GM18519 (cell line): ENCODE measurements at regions not wholly inside any gene's neighbourhood (a gene's known extent, or its start where the extent isn't known, plus 50 kb on each side); places are given as distances from the start of the nearest gene placed in this dataset.

Experiments used
- ATAC-seq: cut with Tn5 transposase; IDR thresholded peaks from one replicate; pipeline ENCODE4 v1.9.1; 2021; ENCODE audit warnings: mild to moderate bottlenecking, moderate library complexity; ENCODE audit not compliant: unreplicated experiment, low FRiP score

- no peak for ATAC-seq
Observed at GRCh38 chr6:74956559-74957428, 249.1 kb downstream of the COL12A1 start.

GRCh38 chr6:74953708-74954107 is 252.1 kb downstream of the COL12A1 start:
- ATAC-seq, result no peak

DNA sequence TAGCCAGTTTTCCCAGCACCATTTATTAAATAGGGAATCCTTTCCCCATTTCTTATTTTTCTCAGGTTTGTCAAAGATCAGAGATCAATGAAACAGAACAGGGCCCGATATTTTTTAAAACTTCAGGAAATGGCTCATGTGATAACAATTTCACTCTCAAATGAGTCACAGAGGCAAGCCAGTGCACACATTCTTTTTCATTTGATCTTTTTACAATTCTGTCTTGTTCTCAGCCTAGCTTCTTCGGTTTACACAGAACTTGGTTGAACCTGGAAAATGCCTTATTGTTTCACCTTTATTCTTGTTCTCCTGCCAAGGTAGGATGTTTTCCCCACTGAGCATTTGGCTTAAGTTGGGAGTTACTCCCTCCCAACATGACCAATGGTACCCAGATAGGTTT is 258.9 kb downstream of the COL12A1 start:
- no peak for ATAC-seq

DNA sequence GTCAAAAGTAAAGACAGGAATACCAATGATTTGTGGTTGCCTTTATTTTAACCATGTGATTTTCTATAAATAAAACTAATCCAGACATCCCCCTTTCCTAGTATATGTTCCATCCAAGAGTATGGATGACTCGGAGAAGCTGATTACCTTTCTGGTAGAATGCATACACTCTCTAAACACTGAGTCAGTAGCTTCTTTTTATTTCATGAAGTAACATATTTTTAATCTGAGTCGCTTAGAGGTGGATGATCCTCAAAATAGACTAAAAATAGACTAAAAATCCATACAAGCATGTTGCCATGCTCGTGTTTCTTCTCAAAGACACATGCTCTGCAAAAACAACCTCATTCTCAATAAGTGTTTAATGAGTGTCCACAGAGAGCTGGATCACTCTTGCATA is 263.7 kb downstream of the COL12A1 start:
- ATAC-seq, result no peak

DNA sequence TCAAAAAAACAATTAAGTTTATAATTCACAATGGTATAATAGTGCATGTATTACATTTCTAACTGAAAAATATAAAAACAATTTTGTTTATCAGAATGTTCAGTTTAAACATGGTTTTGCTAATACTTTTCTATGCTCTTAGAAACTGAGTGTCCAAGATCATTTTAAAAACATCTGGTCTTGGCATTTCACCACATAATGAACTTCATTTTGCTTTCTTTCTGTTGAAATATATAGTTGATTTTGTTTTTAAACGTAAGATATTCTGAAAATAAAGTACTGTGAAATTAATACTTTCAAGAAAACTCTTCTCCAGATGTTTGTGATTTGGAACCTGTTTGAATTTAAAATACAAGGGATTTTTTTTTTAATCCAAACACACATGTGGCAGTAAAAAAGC is 264.4 kb downstream of the COL12A1 start:
- no peak for ATAC-seq

DNA sequence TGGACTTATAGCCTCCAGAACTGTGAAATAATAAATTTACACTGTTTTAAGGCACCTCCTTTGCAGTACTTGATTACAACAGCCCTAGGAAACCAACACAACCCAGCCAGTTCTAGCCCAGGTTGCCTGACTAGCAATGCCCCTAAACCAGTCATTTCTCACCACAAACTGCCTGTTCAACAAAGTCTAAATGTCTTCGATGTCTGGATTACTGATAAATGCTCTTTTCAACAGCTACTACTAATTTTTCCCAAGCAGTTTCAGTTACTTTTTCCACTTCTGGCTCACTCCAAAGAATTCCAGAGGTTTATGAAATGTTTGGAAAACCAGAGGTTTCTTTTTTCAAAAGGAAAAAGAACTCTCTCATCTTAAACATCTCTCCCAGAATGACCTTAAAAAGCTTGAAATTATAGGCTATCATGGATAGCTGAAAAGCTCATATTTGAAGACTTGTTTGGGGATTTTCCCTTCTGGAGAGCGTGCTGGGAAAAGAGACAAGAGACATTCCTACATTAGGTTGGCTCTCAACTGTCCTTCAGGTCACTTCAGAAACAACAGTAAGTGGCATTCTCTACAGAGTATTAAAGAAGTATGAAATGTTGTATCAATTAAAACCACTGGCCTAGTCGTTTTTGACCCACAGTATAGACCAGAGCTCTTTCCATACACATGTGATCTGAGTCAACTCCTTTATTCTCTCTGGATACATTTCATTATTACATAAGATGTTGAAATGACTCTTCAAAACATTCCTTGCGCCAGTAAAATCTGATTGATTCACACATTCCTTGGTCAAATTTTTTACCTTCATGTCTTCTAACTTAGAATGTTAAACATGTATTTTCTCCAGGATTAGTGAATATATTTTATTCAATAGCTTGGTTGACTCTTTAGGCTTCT is 265.9 kb downstream of the COL12A1 start:
- ATAC-seq, result no peak

DNA sequence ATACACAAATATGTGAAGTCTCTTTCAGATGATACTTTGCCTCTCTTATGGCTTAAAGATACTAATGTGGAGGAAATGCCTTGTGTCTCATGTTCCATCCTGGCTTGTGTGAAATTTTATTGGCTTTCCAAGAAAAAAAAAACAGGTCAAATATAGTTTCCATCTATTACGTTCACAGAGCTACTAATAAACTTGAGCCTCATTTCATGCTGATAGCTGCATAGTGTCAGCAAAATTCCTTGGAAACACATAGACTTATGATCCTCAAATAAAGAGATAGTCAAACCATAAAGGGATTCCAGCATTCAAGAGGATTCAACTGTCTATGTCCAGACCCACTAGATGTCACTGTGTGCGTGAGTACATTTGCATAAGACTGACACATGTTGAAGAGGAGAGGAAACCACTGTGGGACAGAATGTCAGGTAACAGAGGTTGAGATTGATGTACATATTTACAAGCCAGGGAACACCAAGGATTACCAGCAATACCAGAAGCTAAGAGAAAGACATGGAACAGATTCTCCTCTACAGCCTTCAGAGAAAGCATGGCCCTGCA is 266.6 kb downstream of the COL12A1 start:
- no peak for ATAC-seq

DNA sequence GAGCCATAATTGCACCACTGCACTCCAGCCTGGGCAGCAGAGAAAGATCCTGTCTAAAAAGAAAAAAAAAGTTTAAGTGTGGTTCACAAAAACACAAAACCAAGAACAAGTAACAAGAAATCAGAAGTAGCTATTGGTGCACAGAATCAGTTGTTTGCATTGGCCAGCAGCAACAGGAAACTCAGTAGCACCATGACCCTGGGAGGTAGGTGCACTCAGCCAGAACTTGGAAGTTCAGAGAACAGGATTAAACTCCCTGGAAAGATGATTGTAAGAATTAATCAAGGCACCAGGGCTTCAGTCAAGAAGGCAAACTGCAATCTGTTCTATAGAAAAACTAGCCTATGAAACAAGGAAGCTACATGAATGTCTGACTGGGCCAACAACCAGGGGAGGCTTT is 267.9 kb downstream of the COL12A1 start:
- ATAC-seq, result no peak

DNA sequence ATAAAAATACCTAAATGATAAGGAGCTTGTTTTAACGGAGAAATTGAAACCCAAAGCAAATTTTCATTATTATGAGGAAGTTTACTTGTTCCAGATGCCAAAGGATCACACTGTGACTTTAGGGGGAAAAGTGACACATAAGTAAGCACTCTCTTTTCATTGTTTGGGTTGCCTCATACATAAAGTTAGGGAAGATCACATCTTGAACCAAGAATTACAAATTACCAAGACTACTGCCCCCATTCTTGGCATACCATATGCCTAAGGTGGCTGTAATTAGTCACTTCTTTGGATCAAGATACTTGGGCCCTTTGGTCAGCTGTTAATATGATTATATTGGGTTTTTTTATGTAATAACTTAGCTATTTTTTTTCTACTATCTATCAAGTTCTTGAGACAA is 269.0 kb downstream of the COL12A1 start:
- ATAC-seq, result no peak

- no peak for ATAC-seq
Observed at GRCh38 chr6:74932232-74932888, 273.5 kb downstream of the COL12A1 start.

- ATAC-seq, result no peak
Observed at GRCh38 chr6:74931558-74931957, 274.3 kb downstream of the COL12A1 start.

DNA sequence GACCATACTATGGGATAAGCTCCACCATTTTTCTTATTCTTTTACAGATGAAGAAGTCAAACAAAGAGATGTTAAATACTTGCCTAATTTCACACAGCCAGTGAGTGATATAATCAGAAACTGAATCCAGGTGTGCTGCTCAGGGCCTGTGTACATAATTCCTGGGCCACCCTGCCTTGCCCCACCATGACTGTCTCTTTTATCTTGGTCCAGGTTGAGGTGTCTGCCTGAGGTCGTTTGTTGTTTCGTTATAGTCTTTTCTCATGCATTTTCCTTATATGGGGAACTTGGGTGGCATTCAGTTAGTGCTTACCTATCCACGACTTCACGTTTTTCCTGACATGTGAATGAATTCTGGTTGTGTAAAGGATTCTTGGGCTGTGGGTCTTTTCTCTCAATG is 277.6 kb downstream of the COL12A1 start:
- no peak for ATAC-seq

DNA sequence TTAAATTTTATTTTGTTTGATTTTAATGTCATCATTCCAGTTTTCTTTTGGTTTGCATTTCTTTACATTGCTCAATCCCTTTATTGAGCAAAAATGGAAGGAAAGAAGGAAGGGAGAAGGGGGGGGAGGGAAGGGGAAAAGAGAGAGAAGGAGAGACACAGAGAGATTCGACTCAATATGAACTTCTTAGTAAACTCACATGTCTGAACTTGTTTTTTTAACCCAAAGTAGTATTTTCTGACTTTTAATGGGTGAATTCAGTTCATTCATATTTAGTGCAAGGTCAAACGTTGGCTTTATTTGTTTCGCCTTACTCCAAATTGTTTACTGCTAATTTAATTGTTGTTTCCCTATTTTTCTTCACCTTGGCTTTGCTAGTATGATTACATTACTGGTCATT is 278.6 kb downstream of the COL12A1 start:
- no peak for ATAC-seq

- ATAC-seq, result peak; percentile 72
Observed at GRCh38 chr6:74925683-74926082, 280.2 kb downstream of the COL12A1 start.

GRCh38 chr6:74914888-74915287 is 291.0 kb downstream of the COL12A1 start:
- no peak for ATAC-seq

GRCh38 chr6:74912234-74912633 is 293.6 kb downstream of the COL12A1 start:
- no peak for ATAC-seq

GRCh38 chr6:74902846-74903245 is 303.0 kb downstream of the COL12A1 start:
- ATAC-seq, result no peak

DNA sequence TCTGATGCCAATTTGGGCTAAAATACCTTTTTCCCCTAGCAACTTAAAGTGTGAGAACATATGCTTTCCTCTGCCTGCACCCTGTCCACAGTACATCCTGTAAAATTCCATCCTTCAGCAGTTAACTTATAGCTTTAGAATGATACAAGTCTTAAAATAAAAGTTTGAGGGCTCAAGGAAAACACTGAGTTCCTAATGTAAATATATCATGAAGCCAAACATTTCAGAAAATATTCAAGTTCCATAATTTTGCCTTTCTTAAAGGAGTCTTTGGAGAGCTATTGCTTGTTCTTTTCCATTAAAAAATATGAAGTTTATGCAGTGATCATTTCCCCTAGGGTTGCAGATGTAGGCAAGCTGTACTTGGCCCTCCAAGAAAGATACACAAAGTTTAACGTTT is 303.8 kb downstream of the COL12A1 start:
- ATAC-seq, result no peak

DNA sequence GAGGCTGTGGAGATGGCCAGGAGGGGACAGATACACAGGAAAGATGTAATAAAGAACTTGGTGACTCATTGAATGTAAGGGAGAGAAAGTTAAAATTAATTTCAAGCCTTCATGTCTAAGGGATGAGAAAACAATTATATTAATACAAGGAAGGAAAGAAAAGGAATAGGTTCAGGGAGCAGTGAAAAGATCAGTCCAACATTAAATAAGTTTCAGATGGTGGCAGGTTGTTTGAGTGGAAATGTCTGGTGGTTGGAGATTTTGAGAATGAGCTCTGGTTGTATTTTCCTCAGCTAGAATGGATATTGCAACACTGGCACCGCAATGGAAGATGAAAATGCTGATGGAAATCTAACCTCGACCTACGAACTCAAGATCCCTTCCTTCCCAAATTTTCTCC is 304.3 kb downstream of the COL12A1 start:
- no peak for ATAC-seq

GRCh38 chr6:74899416-74899815 is 306.4 kb downstream of the COL12A1 start:
- ATAC-seq, result no peak

GRCh38 chr6:74892091-74892490 is 313.8 kb downstream of the COL12A1 start:
- ATAC-seq, result no peak
